OCI-LY1 (cell line): ENCODE measurements at regions not wholly inside any gene's neighbourhood (a gene's known extent, or its start where the extent isn't known, plus 50 kb on each side); places are given as distances from the start of the nearest gene placed in this dataset.

Experiments used
- H2AFZ ChIP-seq: fragments of 200-600 bp; sonication (generic), shearing (Covaris generic); 2 replicates; pipeline ENCODE4 v1.6.0; 2014; ENCODE audit warnings: antibody characterized with exemption, mild to moderate bottlenecking, low read length
- H3F3A ChIP-seq: fragments of 200-600 bp; sonication (generic), shearing (Covaris generic); 2 replicates; pipeline ENCODE4 v1.6.0; 2014; ENCODE audit warnings: mild to moderate bottlenecking, antibody characterized with exemption, low read length, moderate library complexity; ENCODE audit not compliant: insufficient read depth
- H3K27ac ChIP-seq: fragments of 200-600 bp; sonication (generic); 2 replicates; pipeline ENCODE4 v1.5.1; 2014; ENCODE audit warnings: low read length, mixed run types, mild to moderate bottlenecking, low read depth; ENCODE audit not compliant: poor library complexity, severe bottlenecking
- H3K27me3 ChIP-seq: fragments of 200-600 bp; sonication (generic); 2 replicates; pipeline ENCODE4 v1.6.0; 2014; ENCODE audit warnings: antibody characterized with exemption, mild to moderate bottlenecking, low read length, moderate library complexity; ENCODE audit not compliant: insufficient read depth
- H3K36me3 ChIP-seq: fragments of 200-600 bp; sonication (generic); 2 replicates; pipeline ENCODE4 v1.6.1; 2014; ENCODE audit warnings: mild to moderate bottlenecking, antibody characterized with exemption, low read length, moderate library complexity, mixed read lengths; ENCODE audit not compliant: insufficient read depth
- H3K4me1 ChIP-seq: fragments of 200-600 bp; sonication (generic); 2 replicates; pipeline ENCODE4 v1.5.1; 2014; ENCODE audit warnings: mild to moderate bottlenecking, low read length, moderate library complexity; ENCODE audit not compliant: insufficient read depth, severe bottlenecking
- H3K4me2 ChIP-seq: fragments of 200-600 bp; sonication (generic), shearing (Covaris generic); 2 replicates; pipeline ENCODE4 v1.6.1; 2014; ENCODE audit warnings: low read length
- H3K4me3 ChIP-seq: fragments of 200-600 bp; sonication (generic); 2 replicates; pipeline ENCODE4 v1.5.1; 2014; ENCODE audit warnings: low read length, low read depth, mild to moderate bottlenecking, mixed read lengths; ENCODE audit not compliant: poor library complexity, severe bottlenecking
- H3K79me2 ChIP-seq: fragments of 200-600 bp; shearing (Covaris generic); 2 replicates; pipeline ENCODE4 v1.6.1; 2016; ENCODE audit warnings: mixed run types, low read length, mixed read lengths; ENCODE audit not compliant: insufficient read depth
- H3K9ac ChIP-seq: fragments of 200-600 bp; sonication (generic), shearing (Covaris generic); 2 replicates; pipeline ENCODE4 v1.6.1; 2014; ENCODE audit warnings: mild to moderate bottlenecking, low read length, mixed read lengths
- H3K9me2 ChIP-seq: fragments of 200-600 bp; sonication (generic), shearing (Covaris generic); 2 replicates; pipeline ENCODE4 v1.6.1; 2014; ENCODE audit warnings: low read depth, mild to moderate bottlenecking, low read length, mixed read lengths
- H3K9me3 ChIP-seq: fragments of 200-600 bp; shearing (Covaris generic); 2 replicates; pipeline ENCODE4 v1.6.1; 2014; ENCODE audit warnings: low read length, mixed read lengths
- H4K20me1 ChIP-seq: fragments of 200-600 bp; sonication (generic), shearing (Covaris generic); 2 replicates; pipeline ENCODE4 v1.6.0; 2016; ENCODE audit warnings: mild to moderate bottlenecking, low read length; ENCODE audit not compliant: insufficient read depth
- EZH2 ChIP-seq: fragments of 200-600 bp; sonication (generic), shearing (Covaris generic); IDR thresholded peaks from 2 replicates; pipeline ENCODE4 v1.8.0; 2017; ENCODE audit warnings: borderline replicate concordance, mixed run types, mild to moderate bottlenecking, antibody characterized with exemption, low read length, moderate library complexity, mixed read lengths
- TF ChIP-seq, protein P1 (sequence below): fragments of 200-600 bp; sonication (generic), shearing (Covaris generic); IDR thresholded peaks from 2 replicates; pipeline ENCODE4 v1.5.1; 2017; ENCODE audit warnings: mild to moderate bottlenecking, antibody characterized with exemption, low read length, moderate library complexity, mixed read lengths

DNA sequence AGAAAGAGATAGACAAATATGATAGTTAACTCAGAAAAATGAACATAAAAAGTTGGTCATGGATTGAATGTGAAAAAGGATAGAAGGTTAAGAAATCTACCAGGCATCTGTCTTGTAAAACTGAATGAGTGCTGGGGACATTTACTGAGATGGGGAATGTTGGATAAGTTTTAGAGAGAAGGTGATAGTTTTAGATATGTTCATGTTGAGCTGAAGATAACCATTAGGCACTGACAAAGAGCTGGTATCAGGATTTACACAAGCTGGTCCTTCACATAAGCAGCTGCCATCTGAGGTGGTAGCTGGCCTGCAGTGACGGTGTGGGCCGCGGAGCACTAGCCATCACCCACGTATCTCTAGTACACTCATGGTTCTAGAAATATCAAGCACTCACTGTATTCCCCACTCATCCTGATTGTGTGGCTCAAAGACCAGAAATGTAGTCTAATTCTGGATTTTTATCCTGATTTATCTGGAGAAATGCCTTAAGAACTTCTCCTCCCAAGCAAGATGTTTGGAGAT, 194.4 kb upstream of the KCNJ16 start:
- Histone ChIP-seq H3K4me1 (no peaks in the 10 kb centered on the region), H3K4me3 (no peak overlapping the region), H2AFZ (no peak overlapping the region), H3K27me3 (no peaks in the 10 kb centered on the region), H3K9ac (no peak overlapping the region), H4K20me1 (no peaks in the 10 kb centered on the region), H3K27ac (no peak overlapping the region), H3K9me3 (no peaks in the 10 kb centered on the region), H3K4me2 (no peak overlapping the region), H3K9me2 (no peaks in the 10 kb centered on the region), H3K79me2 (no peaks in the 10 kb centered on the region), H3K36me3 (no peaks in the 10 kb centered on the region), H3F3A (no peaks in the 10 kb centered on the region; the same call in 1 of the 2 replicates)
- TF ChIP-seq, protein P1, sequence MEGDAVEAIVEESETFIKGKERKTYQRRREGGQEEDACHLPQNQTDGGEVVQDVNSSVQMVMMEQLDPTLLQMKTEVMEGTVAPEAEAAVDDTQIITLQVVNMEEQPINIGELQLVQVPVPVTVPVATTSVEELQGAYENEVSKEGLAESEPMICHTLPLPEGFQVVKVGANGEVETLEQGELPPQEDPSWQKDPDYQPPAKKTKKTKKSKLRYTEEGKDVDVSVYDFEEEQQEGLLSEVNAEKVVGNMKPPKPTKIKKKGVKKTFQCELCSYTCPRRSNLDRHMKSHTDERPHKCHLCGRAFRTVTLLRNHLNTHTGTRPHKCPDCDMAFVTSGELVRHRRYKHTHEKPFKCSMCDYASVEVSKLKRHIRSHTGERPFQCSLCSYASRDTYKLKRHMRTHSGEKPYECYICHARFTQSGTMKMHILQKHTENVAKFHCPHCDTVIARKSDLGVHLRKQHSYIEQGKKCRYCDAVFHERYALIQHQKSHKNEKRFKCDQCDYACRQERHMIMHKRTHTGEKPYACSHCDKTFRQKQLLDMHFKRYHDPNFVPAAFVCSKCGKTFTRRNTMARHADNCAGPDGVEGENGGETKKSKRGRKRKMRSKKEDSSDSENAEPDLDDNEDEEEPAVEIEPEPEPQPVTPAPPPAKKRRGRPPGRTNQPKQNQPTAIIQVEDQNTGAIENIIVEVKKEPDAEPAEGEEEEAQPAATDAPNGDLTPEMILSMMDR: no peak
- no peak for TF ChIP-seq EZH2

DNA sequence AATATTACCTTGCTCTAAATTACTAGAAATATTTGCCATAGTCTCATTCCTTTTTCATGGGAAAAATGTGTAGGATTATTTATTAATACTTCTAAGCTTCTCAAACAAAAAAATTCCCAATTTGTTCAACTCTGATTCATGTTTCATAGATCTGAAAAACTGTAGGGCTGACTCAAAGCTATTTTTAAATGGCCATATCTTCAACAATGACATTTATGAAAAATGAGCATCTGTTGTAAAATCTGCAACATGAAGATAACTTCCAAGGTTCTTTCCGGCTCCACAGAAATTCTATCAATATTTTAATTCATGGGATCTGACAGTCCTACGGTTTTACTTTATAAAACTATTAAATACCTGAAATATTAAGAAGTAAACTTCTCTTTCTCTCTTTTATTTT, 192.7 kb upstream of the KCNJ16 start:
- Histone ChIP-seq H3K4me3 (no peak overlapping the region), H2AFZ (no peak overlapping the region), H3K27ac (no peak overlapping the region), H3K4me1 (no peaks in the 10 kb centered on the region), H3K27me3 (no peaks in the 10 kb centered on the region), H4K20me1 (no peaks in the 10 kb centered on the region), H3K36me3 (no peaks in the 10 kb centered on the region), H3K9me3 (no peaks in the 10 kb centered on the region), H3K9me2 (no peaks in the 10 kb centered on the region), H3K9ac (no peak overlapping the region), H3F3A (no peaks in the 10 kb centered on the region; the same call in 1 of the 2 replicates), H3K79me2 (no peaks in the 10 kb centered on the region), H3K4me2 (no peak overlapping the region)
- TF ChIP-seq, protein P1: no peak
- no peak for TF ChIP-seq EZH2

DNA sequence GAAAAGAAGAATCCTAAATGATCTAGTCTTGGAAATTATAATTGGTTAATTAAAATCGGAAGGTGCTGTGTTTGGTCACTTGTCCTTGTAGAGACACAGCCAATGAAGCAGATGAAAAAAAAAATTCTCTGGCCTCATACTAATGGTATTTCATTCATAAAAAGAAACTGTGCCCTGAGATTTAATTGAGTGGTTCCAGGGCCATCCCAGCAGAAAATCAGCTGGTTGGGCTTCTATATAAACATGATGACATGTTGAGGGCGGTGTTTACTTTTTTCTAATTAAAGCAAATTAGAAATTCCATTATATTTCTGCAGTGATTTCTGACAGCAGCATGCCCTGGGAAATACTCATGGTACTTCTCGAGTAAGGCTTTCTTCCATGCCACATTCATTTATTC, 191.9 kb upstream of the KCNJ16 start:
- TF ChIP-seq, protein P1: no peak
- TF ChIP-seq EZH2: no peak
- H4K20me1 ChIP-seq: no peaks in the 10 kb centered on the region
- no peaks in the 10 kb centered on the region for H3K9me3 ChIP-seq
- no peak overlapping the region for H3K9ac ChIP-seq
- H2AFZ ChIP-seq: no peak overlapping the region
- no peak overlapping the region for H3K4me3 ChIP-seq
- no peaks in the 10 kb centered on the region for H3K36me3 ChIP-seq
- H3K27ac ChIP-seq: no peak overlapping the region
- H3F3A ChIP-seq: no peaks in the 10 kb centered on the region; the same call in 1 of the 2 replicates
- no peak overlapping the region for H3K4me2 ChIP-seq
- no peaks in the 10 kb centered on the region for H3K79me2 ChIP-seq
- no peaks in the 10 kb centered on the region for H3K27me3 ChIP-seq
- H3K4me1 ChIP-seq: no peaks in the 10 kb centered on the region
- no peaks in the 10 kb centered on the region for H3K9me2 ChIP-seq
